Tibial artery (tissue), 4 donors: ENCODE measurements at regions not wholly inside any gene's neighbourhood (a gene's known extent, or its start where the extent isn't known, plus 50 kb on each side); places are given as distances from the start of the nearest gene placed in this dataset.

Experiments
- DNase-seq, 2 donors: peaks; one replicate each; pipeline ENCODE4 v3.0.0-alpha.2; 2019
- H3K27ac ChIP-seq, 2 donors: fragments of 200-600 bp; sonication (generic) in 1 of 2; 1 replicate in 1 of 2; 2 replicates in 1 of 2; pipeline ENCODE4 v1.5.1; 2018 to 2019; ENCODE audit warnings: mild to moderate bottlenecking in 1 of 2
- H3K27me3 ChIP-seq, 2 donors: fragments of 200-600 bp; sonication (generic) in 1 of 2; one replicate each; pipeline versions ENCODE4 v1.5.1 to v1.6.0; 2016 to 2019
- H3K36me3 ChIP-seq, 3 donors: fragments of 200-600 bp; sonication (generic) in 2 of 3; one replicate each; pipeline ENCODE4 v1.5.1; 2016 to 2019; ENCODE audit warnings: mild to moderate bottlenecking in 2 of 3
- H3K4me1 ChIP-seq, 4 donors: fragments of 200-600 bp; sonication (generic) in 2 of 4; 1 replicate in 3 of 4; 2 replicates in 1 of 4; pipeline ENCODE4 v1.5.1; 2016 to 2019
- H3K4me3 ChIP-seq, 2 donors: fragments of 200-600 bp; sonication (generic) in 1 of 2; 1 replicate in 1 of 2; 2 replicates in 1 of 2; pipeline ENCODE4 v1.5.1; 2018 to 2019; ENCODE audit warnings: mild to moderate bottlenecking in 2 of 2
- H3K9me3 ChIP-seq, 3 donors: fragments of 200-600 bp; sonication (generic) in 1 of 3; one replicate each; pipeline ENCODE4 v1.5.1; 2016 to 2019
- CTCF ChIP-seq, 2 experiments: fragments of 200-600 bp in 1 of 2; fragments of 450-650 bp in 1 of 2; IDR thresholded peaks; one replicate each; pipeline ENCODE4 v1.5.1; 2017 to 2019; ENCODE audit warnings: antibody characterized with exemption in 2 of 2, mild to moderate bottlenecking in 1 of 2, moderate library complexity in 1 of 2
- intact Hi-C: fragments of 100-400 bp; cut with DNase I; formaldehyde crosslinking; loops from one replicate; pipeline ENCODE4 v1.15.0; 2023; ENCODE audit warnings: low total_unique reads

- no peak overlapping the region for H3K27ac ChIP-seq
- H3K27me3 ChIP-seq, result no peaks in the 10 kb centered on the region
- H3K4me3 ChIP-seq, result no peak overlapping the region
- TF ChIP-seq CTCF (IDR thresholded peaks at IDR 0.05), result no peak
- DNase-seq, result no peak
- H3K4me1 ChIP-seq, result no peaks in the 10 kb centered on the region
- H3K9me3 ChIP-seq, result peaks cover 0 to 3% (median 0%) of the 10 kb centered on the region in 3 donors
- intact Hi-C loops, result no loop called here
- no peaks in the 10 kb centered on the region for H3K36me3 ChIP-seq
These were observed 571.6 kb downstream of the UQCRFS1 start for GRCh38 chr19:28641395-28641794.

- no peaks in the 10 kb centered on the region for H3K4me1 ChIP-seq
- H3K4me3 ChIP-seq, result no peak overlapping the region
- peaks cover 0 to 5% (median 0%) of the 10 kb centered on the region in 3 donors for H3K9me3 ChIP-seq
- TF ChIP-seq CTCF (IDR thresholded peaks at IDR 0.05), result no peak
- no peaks in the 10 kb centered on the region for H3K27me3 ChIP-seq
- no peak overlapping the region for H3K27ac ChIP-seq
- no peaks in the 10 kb centered on the region for H3K36me3 ChIP-seq
- intact Hi-C loops, result no loop called here
- no peak for DNase-seq
These were observed 572.4 kb downstream of the UQCRFS1 start for GRCh38 chr19:28640506-28640905.

GRCh38 chr19:28638445-28638844 lies 574.5 kb downstream of the UQCRFS1 start:
- intact Hi-C loops, result no loop called here

GRCh38 chr19:28636706-28637105 lies 576.2 kb downstream of the UQCRFS1 start:
- H3K9me3 ChIP-seq, result peaks cover 2 to 8% (median 5%) of the 10 kb centered on the region in 3 donors
- no peak overlapping the region for H3K27ac ChIP-seq
- no peak overlapping the region for H3K4me3 ChIP-seq
- H3K27me3 ChIP-seq, result no peaks in the 10 kb centered on the region
- intact Hi-C loops, result no loop called here
- DNase-seq, result no peak
- H3K36me3 ChIP-seq, result no peaks in the 10 kb centered on the region
- TF ChIP-seq CTCF (IDR thresholded peaks at IDR 0.05), result no peak
- H3K4me1 ChIP-seq, result no peaks in the 10 kb centered on the region

More at GRCh38 chr19:28638445-28638844, 574.5 kb downstream of the UQCRFS1 start:
- no peak overlapping the region for H3K27ac ChIP-seq
- H3K36me3 ChIP-seq, result no peaks in the 10 kb centered on the region
- no peak for DNase-seq
- no peak for TF ChIP-seq CTCF (IDR thresholded peaks at IDR 0.05)
- H3K9me3 ChIP-seq, result peaks cover 2 to 8% (median 2%) of the 10 kb centered on the region in 3 donors
- H3K27me3 ChIP-seq, result no peaks in the 10 kb centered on the region
- H3K4me1 ChIP-seq, result no peaks in the 10 kb centered on the region
- H3K4me3 ChIP-seq, result no peak overlapping the region

- no peaks in the 10 kb centered on the region for H3K27me3 ChIP-seq
- no peak overlapping the region for H3K27ac ChIP-seq
- H3K4me3 ChIP-seq, result no peak overlapping the region
- no peak for DNase-seq
- H3K9me3 ChIP-seq, result peaks cover 2 to 8% (median 5%) of the 10 kb centered on the region in 3 donors
- intact Hi-C loops, result no loop called here
- no peaks in the 10 kb centered on the region for H3K36me3 ChIP-seq
- TF ChIP-seq CTCF (IDR thresholded peaks at IDR 0.05), result no peak
- H3K4me1 ChIP-seq, result no peaks in the 10 kb centered on the region
These were observed 576.8 kb downstream of the UQCRFS1 start for GRCh38 chr19:28636016-28636629.

- H3K4me3 ChIP-seq, result no peak overlapping the region
- peaks cover 2 to 8% (median 5%) of the 10 kb centered on the region in 3 donors for H3K9me3 ChIP-seq
- no peaks in the 10 kb centered on the region for H3K27me3 ChIP-seq
- intact Hi-C loops, result no loop called here
- no peak for DNase-seq
- H3K36me3 ChIP-seq, result no peaks in the 10 kb centered on the region
- no peaks in the 10 kb centered on the region for H3K4me1 ChIP-seq
- no peak for TF ChIP-seq CTCF (IDR thresholded peaks at IDR 0.05)
- no peak overlapping the region for H3K27ac ChIP-seq
These were observed 578.1 kb downstream of the UQCRFS1 start for GRCh38 chr19:28634837-28635236.
